IMR-90 (cell line): ENCODE measurements at regions not wholly inside any gene's neighbourhood (a gene's known extent, or its start where the extent isn't known, plus 50 kb on each side); places are given as distances from the start of the nearest gene placed in this dataset.

Experiments
- ATAC-seq: fragments of 200-7000 bp; cut with Tn5 transposase; 2 replicates; pipeline ENCODE4 v1.9.1; 2020; ENCODE audit warnings: low read depth, mild to moderate bottlenecking, moderate library complexity
- BruUV-seq: library from RNA; stranded (reverse); fragments of 400-500 nt; replicated peaks from 2 replicates; lab custom pipeline; 2021; lab: Mats Ljungman, UMichigan
- CTCF ChIA-PET: fragments of 300-600 bp; formaldehyde crosslinking; extraction: SDS; loops from one replicate; lab custom pipeline; 2021; ENCODE audit warnings: antibody characterized with exemption; lab: Yijun Ruan, JAX
- POLR2A ChIA-PET: fragments of 300-600 bp; sonication (Branson Sonifier 250); formaldehyde crosslinking; loops from one replicate; lab custom pipeline; 2022; ENCODE audit warnings: antibody characterized with exemption; ENCODE audit not compliant: unreplicated experiment; lab: Charles Lee
- DNase-seq: peaks from one replicate; pipeline ENCODE4 v3.0.0; 2013
- H2AFZ ChIP-seq: replicated peaks from 2 replicates; pipeline ENCODE3; 2013; ENCODE audit warnings: low read length, mild to moderate bottlenecking; ENCODE audit not compliant: poor library complexity
- H2AK5ac ChIP-seq: 2 replicates; pipeline ENCODE4 v1.6.1; 2013; ENCODE audit warnings: low read depth, low read length, inconsistent platforms
- H2AK9ac ChIP-seq: replicated peaks from 2 replicates; pipeline ENCODE3; 2013; ENCODE audit warnings: mild to moderate bottlenecking, low read depth, low read length, moderate library complexity; ENCODE audit not compliant: poor library complexity
- H2BK120ac ChIP-seq: 2 replicates; pipeline ENCODE4 v1.6.1; 2013; ENCODE audit warnings: low read depth, low read length, inconsistent platforms
- H2BK15ac ChIP-seq: 3 replicates; pipeline ENCODE4 v1.6.1; 2013; ENCODE audit warnings: low read depth, low read length, inconsistent platforms
- H2BK20ac ChIP-seq: 2 replicates; pipeline ENCODE4 v1.6.1; 2013; ENCODE audit warnings: low read depth, mild to moderate bottlenecking, inconsistent platforms, low read length, moderate library complexity
- H2BK5ac ChIP-seq: 2 replicates; pipeline ENCODE4 v1.6.1; 2013; ENCODE audit warnings: mild to moderate bottlenecking, low read depth, low read length, inconsistent platforms; ENCODE audit not compliant: poor library complexity, severe bottlenecking
- H3K14ac ChIP-seq: replicated peaks from 2 replicates; pipeline ENCODE4 v1.6.1; 2013; ENCODE audit warnings: low read depth, low read length, inconsistent platforms
- H3K18ac ChIP-seq: 2 replicates; pipeline ENCODE4 v1.6.1; 2013; ENCODE audit warnings: low read depth, low read length, control low read depth
- H3K23ac ChIP-seq: 2 replicates; pipeline ENCODE4 v1.6.1; 2013; ENCODE audit warnings: low read depth, low read length, inconsistent platforms
- H3K27ac ChIP-seq: 2 replicates; pipeline ENCODE4 v1.5.1; 2013; ENCODE audit warnings: mild to moderate bottlenecking, control low read depth, low read length; ENCODE audit not compliant: insufficient read depth
- H3K27me3 ChIP-seq: 2 replicates; pipeline ENCODE4 v1.6.1; 2013; ENCODE audit warnings: low read length; ENCODE audit not compliant: control insufficient read depth, insufficient read depth
- H3K36me3 ChIP-seq: 2 replicates; pipeline ENCODE4 v1.6.1; 2013; ENCODE audit warnings: low read length, mixed read lengths; ENCODE audit not compliant: control insufficient read depth, insufficient read depth
- H3K4ac ChIP-seq: 2 replicates; pipeline ENCODE4 v1.6.1; 2013; ENCODE audit warnings: low read depth, low read length, inconsistent platforms
- H3K4me1 ChIP-seq: 2 replicates; pipeline ENCODE4 v1.6.1; 2013; ENCODE audit warnings: low read length, mixed read lengths; ENCODE audit not compliant: control insufficient read depth, insufficient read depth
- H3K4me2 ChIP-seq: 2 replicates; pipeline ENCODE4 v1.6.1; 2013; ENCODE audit warnings: low read depth, mild to moderate bottlenecking, control low read depth, low read length, moderate library complexity
- H3K4me3 ChIP-seq: 2 replicates; pipeline ENCODE4 v1.5.1; 2013; ENCODE audit warnings: low read depth, mild to moderate bottlenecking, control low read depth, low read length, moderate library complexity; ENCODE audit not compliant: insufficient read depth
- H3K56ac ChIP-seq: 2 replicates; pipeline ENCODE4 v1.6.1; 2013; ENCODE audit warnings: low read length, inconsistent platforms; ENCODE audit not compliant: insufficient read depth; ENCODE audit errors: extremely low read depth
- H3K79me1 ChIP-seq, 2 experiments: 2 replicates each; pipeline ENCODE4 v1.6.1; 2013; ENCODE audit warnings: low read length in 2 of 2, inconsistent platforms in 1 of 2, low read depth in 1 of 2
- H3K9ac ChIP-seq: 2 replicates; pipeline ENCODE4 v1.6.1; 2013; ENCODE audit warnings: low read depth, low read length, control low read depth
- H3K9me1 ChIP-seq: 2 replicates; pipeline ENCODE4 v1.6.1; 2013; ENCODE audit warnings: low read length, inconsistent platforms; ENCODE audit not compliant: insufficient read depth
- H3K9me3 ChIP-seq: 2 replicates; pipeline ENCODE4 v1.6.1; 2013; ENCODE audit warnings: low read length; ENCODE audit not compliant: control insufficient read depth, insufficient read depth
- H4K20me1 ChIP-seq: 2 replicates; pipeline ENCODE4 v1.6.1; 2013; ENCODE audit warnings: low read length, inconsistent platforms; ENCODE audit not compliant: insufficient read depth
- H4K5ac ChIP-seq: 2 replicates; pipeline ENCODE4 v1.6.1; 2013; ENCODE audit warnings: mild to moderate bottlenecking, low read depth, low read length, control low read depth
- H4K8ac ChIP-seq, 2 experiments: 2 replicates each; pipeline ENCODE4 v1.6.1; 2013; ENCODE audit warnings: low read depth in 2 of 2, low read length in 2 of 2, control low read depth in 1 of 2, inconsistent platforms in 1 of 2
- H4K91ac ChIP-seq: 2 replicates; pipeline ENCODE4 v1.6.1; 2013; ENCODE audit warnings: low read depth, low read length, inconsistent platforms; ENCODE audit not compliant: insufficient read depth
- BHLHE40 ChIP-seq: fragments of 150-350 bp; IDR thresholded peaks from 2 replicates; pipeline ENCODE4 v1.6.1; 2016; ENCODE audit warnings: mild to moderate bottlenecking, low read depth, low read length
- CEBPB ChIP-seq: IDR thresholded peaks from 2 replicates; pipeline ENCODE4 v1.6.1; 2012; ENCODE audit warnings: low read depth, low read length, improper control_type of control experiment
- MAFK ChIP-seq: IDR thresholded peaks from 2 replicates; pipeline ENCODE4 v1.6.1; 2012; ENCODE audit warnings: low read depth, low read length, improper control_type of control experiment
- MXI1 ChIP-seq: IDR thresholded peaks from 2 replicates; pipeline ENCODE4 v1.6.1; 2012; ENCODE audit warnings: low read depth, mild to moderate bottlenecking, low read length, moderate library complexity, borderline replicate concordance
- RAD21 ChIP-seq: IDR thresholded peaks from 2 replicates; pipeline ENCODE4 v1.6.1; 2012; ENCODE audit warnings: low read length, improper control_type of control experiment
- RCOR1 ChIP-seq: IDR thresholded peaks from 2 replicates; pipeline ENCODE4 v1.6.1; 2012; ENCODE audit warnings: mild to moderate bottlenecking, low read length, improper control_type of control experiment; ENCODE audit not compliant: insufficient replicate concordance
- RFX5 ChIP-seq: IDR thresholded peaks from 2 replicates; pipeline ENCODE4 v1.8.0; 2012; ENCODE audit warnings: low read depth, mild to moderate bottlenecking, low read length, moderate library complexity
- SMC3 ChIP-seq: fragments of 150-350 bp; IDR thresholded peaks from 2 replicates; pipeline ENCODE4 v1.6.1; 2016; ENCODE audit warnings: low read depth, mild to moderate bottlenecking, antibody characterized with exemption, low read length, moderate library complexity
- WGBS, 2 experiments: methylation state at CpG; one replicate each; pipeline versions ENCODE4 v1.1.5 to v1.1.7; 2013; ENCODE audit warnings: missing lambda C conversion rate in 2 of 2; ENCODE audit not compliant: insufficient read length in 1 of 2; ENCODE audit errors: extremely low coverage in 2 of 2; 5-methylcytosine and 5-hydroxymethylcytosine counted together
- dilution Hi-C: fragments of 300-500 bp; cut with HindIII; formaldehyde crosslinking; loops from one replicate; pipeline ENCODE4 v1.14.3; 2018; ENCODE audit warnings: low sequenced_read_pairs; ENCODE audit not compliant: unreplicated experiment
- in situ Hi-C: fragments of 300-500 bp; cut with MboI; formaldehyde crosslinking; loops from 3 replicates; pipeline ENCODE4 v1.14.3; 2019; ENCODE audit warnings: low sequenced_read_pairs, inconsistent platforms, mixed read lengths
- intact Hi-C: fragments of 100-400 bp; cut with micrococcal nuclease; formaldehyde crosslinking; loops from 2 replicates; pipeline ENCODE4 v1.10.0; 2022
- TF ChIP-seq, protein P1 (sequence below): conservative IDR thresholded peaks from 2 replicates; pipeline ENCODE4 v1.5.1; 2012; ENCODE audit warnings: mild to moderate bottlenecking, low read depth, low read length, improper control_type of control experiment
- TF ChIP-seq, protein P2 (sequence below): fragments of 150-350 bp; IDR thresholded peaks from 2 replicates; pipeline ENCODE4 v1.6.1; 2017; ENCODE audit warnings: mild to moderate bottlenecking, antibody characterized with exemption, low read length, low read depth
- TF ChIP-seq, protein P3 (sequence below): fragments of 150-350 bp; IDR thresholded peaks from 2 replicates; pipeline ENCODE4 v1.6.1; 2016; ENCODE audit warnings: low read depth, mild to moderate bottlenecking, low read length, moderate library complexity, borderline replicate concordance

DNA sequence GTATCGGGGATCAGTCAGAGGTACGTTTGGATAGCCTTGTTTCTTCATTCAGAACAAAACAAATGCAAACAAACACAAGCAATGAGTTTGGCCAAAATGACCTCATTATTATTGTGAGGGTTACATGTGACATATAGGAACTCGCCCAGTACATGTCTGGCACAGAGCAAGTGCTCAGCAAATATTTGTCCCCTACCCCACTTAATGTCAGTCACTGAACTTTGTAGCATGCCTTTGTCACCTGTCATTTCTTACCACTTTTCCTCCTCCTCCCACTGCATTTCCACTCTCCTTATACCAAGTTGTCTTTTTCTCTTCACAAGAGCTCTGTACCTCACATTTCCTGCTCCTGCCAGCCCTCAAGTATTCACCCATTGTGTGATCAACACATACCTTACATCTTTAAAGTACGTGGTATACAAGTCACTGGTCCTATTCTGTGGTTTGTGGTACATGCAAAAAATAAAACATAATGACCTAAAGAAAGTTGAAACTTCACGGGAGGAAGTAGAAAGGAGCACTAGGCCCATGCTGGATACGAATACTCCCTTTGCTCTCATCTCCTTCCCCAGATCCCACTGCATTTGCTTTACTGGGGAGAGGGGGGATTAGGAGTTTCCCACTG is 236.0 kb downstream of the INHBA start:
- no peak overlapping the region for H3K4ac ChIP-seq
- ATAC-seq (no peak), DNase-seq (no peak)
- ChIA-PET POLR2A (no interaction called here), CTCF (no interaction called here)
- H3K4me3 ChIP-seq = no peak overlapping the region
- no peak overlapping the region for H3K18ac ChIP-seq
- no peak overlapping the region for H3K23ac ChIP-seq
- 80% methylated on average over 1 of the region's 6 CpGs; no CpG with 5 or more reads in 1 of the 2 experiments for WGBS, 2 experiments
- peaks cover 2% of the 10 kb centered on the region for H3K4me1 ChIP-seq
- no TSS peak for BruUV-seq
- H2BK120ac ChIP-seq = no peak overlapping the region; the same call in 1 of the 2 replicates
- H2BK5ac ChIP-seq = no peak overlapping the region
- intact Hi-C loops (no loop called here), dilution Hi-C loops (no loop called here), in situ Hi-C loops (no loop called here)
- no peak overlapping the region for H3K9ac ChIP-seq
- no peak overlapping the region for H2AFZ ChIP-seq
- no peak overlapping the region for H2AK9ac ChIP-seq
- H3K36me3 ChIP-seq = no peaks in the 10 kb centered on the region
- no peak overlapping the region for H3K27ac ChIP-seq
- H4K91ac ChIP-seq = no peak overlapping the region
- H3K27me3 ChIP-seq = no peaks in the 10 kb centered on the region
- no peak overlapping the region for H2BK15ac ChIP-seq
- H4K20me1 ChIP-seq = no peaks in the 10 kb centered on the region
- H3K79me1 ChIP-seq = no peaks in the 10 kb centered on the region
- H2BK20ac ChIP-seq = no peak overlapping the region; the same call in 1 of the 2 replicates
- H4K5ac ChIP-seq = no peak overlapping the region
- H2AK5ac ChIP-seq = no peak overlapping the region
- H3K56ac ChIP-seq = no peak overlapping the region
- TF ChIP-seq, protein P1, sequence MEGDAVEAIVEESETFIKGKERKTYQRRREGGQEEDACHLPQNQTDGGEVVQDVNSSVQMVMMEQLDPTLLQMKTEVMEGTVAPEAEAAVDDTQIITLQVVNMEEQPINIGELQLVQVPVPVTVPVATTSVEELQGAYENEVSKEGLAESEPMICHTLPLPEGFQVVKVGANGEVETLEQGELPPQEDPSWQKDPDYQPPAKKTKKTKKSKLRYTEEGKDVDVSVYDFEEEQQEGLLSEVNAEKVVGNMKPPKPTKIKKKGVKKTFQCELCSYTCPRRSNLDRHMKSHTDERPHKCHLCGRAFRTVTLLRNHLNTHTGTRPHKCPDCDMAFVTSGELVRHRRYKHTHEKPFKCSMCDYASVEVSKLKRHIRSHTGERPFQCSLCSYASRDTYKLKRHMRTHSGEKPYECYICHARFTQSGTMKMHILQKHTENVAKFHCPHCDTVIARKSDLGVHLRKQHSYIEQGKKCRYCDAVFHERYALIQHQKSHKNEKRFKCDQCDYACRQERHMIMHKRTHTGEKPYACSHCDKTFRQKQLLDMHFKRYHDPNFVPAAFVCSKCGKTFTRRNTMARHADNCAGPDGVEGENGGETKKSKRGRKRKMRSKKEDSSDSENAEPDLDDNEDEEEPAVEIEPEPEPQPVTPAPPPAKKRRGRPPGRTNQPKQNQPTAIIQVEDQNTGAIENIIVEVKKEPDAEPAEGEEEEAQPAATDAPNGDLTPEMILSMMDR = no peak
- TF ChIP-seq, protein P2, sequence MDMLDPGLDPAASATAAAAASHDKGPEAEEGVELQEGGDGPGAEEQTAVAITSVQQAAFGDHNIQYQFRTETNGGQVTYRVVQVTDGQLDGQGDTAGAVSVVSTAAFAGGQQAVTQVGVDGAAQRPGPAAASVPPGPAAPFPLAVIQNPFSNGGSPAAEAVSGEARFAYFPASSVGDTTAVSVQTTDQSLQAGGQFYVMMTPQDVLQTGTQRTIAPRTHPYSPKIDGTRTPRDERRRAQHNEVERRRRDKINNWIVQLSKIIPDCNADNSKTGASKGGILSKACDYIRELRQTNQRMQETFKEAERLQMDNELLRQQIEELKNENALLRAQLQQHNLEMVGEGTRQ = no peak
- TF ChIP-seq MAFK = no peak
- no peak for TF ChIP-seq RAD21
- no peak for TF ChIP-seq BHLHE40
- no peak for TF ChIP-seq CEBPB
- no peak for TF ChIP-seq MXI1
- TF ChIP-seq, protein P3, sequence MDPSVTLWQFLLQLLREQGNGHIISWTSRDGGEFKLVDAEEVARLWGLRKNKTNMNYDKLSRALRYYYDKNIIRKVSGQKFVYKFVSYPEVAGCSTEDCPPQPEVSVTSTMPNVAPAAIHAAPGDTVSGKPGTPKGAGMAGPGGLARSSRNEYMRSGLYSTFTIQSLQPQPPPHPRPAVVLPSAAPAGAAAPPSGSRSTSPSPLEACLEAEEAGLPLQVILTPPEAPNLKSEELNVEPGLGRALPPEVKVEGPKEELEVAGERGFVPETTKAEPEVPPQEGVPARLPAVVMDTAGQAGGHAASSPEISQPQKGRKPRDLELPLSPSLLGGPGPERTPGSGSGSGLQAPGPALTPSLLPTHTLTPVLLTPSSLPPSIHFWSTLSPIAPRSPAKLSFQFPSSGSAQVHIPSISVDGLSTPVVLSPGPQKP = no peak
- TF ChIP-seq RFX5 = no peak
- TF ChIP-seq RCOR1 = no peak
- TF ChIP-seq SMC3 = no peak
- H3K14ac ChIP-seq = no peak overlapping the region
- 0 out of 2 replicates have a peak, but pooled peaks cover 2% of the 10 kb centered on the region for H3K9me1 ChIP-seq
- no peak overlapping the region for H4K8ac ChIP-seq
- no peaks in the 10 kb centered on the region for H3K9me3 ChIP-seq
- H3K4me2 ChIP-seq = no peak overlapping the region
